PFSK-1 (cell line): ENCODE measurements at regions not wholly inside any gene's neighbourhood (a gene's known extent, or its start where the extent isn't known, plus 50 kb on each side); places are given as distances from the start of the nearest gene placed in this dataset.

Experiments
- FOXP2 ChIP-seq: optimal IDR thresholded peaks from 2 replicates; pipeline ENCODE3; 2011; ENCODE audit warnings: borderline replicate concordance, control low read depth, inconsistent platforms; ENCODE audit not compliant: insufficient read depth; ENCODE audit errors: extremely low read length, extremely low read depth
- POLR2AphosphoS5 ChIP-seq: IDR thresholded peaks from 2 replicates; pipeline ENCODE4 v1.6.1; 2012; ENCODE audit warnings: low read depth, mild to moderate bottlenecking, control low read depth, low read length, moderate library complexity
- SIN3A ChIP-seq: IDR thresholded peaks from 2 replicates; pipeline ENCODE4 v1.6.1; 2012; ENCODE audit warnings: mild to moderate bottlenecking, low read length, moderate library complexity, borderline replicate concordance; ENCODE audit not compliant: insufficient read depth
- TAF1 ChIP-seq: IDR thresholded peaks from 2 replicates; pipeline ENCODE4 v1.6.1; 2012; ENCODE audit warnings: low read length, control low read depth, borderline replicate concordance; ENCODE audit not compliant: insufficient read depth
- TF ChIP-seq, protein P1 (sequence below), 2 experiments: IDR thresholded peaks; 2 replicates each; pipeline versions ENCODE4 v1.6.1 to v1.8.0; 2011 to 2012; ENCODE audit warnings: low read depth in 2 of 2, low read length in 2 of 2, control low read depth in 1 of 2, inconsistent platforms in 1 of 2, mild to moderate bottlenecking in 1 of 2, moderate library complexity in 1 of 2; ENCODE audit not compliant: insufficient read depth in 1 of 2

DNA sequence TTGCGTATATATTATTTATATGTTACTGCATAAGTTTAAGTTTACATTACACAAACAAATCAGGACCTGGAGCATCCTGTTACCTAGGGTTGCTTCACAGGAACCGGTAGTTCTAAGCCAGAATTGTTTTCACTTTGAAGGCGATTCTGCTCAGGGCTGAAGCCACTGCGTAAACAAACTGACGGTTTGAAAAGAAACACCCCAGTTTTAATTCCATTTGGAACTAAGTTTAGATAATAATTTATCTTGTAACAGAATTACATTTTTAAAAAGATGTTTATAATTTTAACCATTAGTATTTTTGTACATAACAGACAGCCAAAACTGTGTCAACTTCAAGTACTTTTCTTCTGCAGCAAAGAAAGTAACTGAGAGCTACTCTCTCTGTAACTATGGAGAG, 282.1 kb upstream of the LYPLAL1 start:
- TF ChIP-seq, protein P1, sequence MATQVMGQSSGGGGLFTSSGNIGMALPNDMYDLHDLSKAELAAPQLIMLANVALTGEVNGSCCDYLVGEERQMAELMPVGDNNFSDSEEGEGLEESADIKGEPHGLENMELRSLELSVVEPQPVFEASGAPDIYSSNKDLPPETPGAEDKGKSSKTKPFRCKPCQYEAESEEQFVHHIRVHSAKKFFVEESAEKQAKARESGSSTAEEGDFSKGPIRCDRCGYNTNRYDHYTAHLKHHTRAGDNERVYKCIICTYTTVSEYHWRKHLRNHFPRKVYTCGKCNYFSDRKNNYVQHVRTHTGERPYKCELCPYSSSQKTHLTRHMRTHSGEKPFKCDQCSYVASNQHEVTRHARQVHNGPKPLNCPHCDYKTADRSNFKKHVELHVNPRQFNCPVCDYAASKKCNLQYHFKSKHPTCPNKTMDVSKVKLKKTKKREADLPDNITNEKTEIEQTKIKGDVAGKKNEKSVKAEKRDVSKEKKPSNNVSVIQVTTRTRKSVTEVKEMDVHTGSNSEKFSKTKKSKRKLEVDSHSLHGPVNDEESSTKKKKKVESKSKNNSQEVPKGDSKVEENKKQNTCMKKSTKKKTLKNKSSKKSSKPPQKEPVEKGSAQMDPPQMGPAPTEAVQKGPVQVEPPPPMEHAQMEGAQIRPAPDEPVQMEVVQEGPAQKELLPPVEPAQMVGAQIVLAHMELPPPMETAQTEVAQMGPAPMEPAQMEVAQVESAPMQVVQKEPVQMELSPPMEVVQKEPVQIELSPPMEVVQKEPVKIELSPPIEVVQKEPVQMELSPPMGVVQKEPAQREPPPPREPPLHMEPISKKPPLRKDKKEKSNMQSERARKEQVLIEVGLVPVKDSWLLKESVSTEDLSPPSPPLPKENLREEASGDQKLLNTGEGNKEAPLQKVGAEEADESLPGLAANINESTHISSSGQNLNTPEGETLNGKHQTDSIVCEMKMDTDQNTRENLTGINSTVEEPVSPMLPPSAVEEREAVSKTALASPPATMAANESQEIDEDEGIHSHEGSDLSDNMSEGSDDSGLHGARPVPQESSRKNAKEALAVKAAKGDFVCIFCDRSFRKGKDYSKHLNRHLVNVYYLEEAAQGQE (IDR thresholded peaks at IDR 0.05; ENCODE audit: insufficient read depth in 1 of 2, low read depth in 2 of 2, low read length in 2 of 2): no peak
- TF ChIP-seq TAF1 (no peak), FOXP2 (no peak), SIN3A (no peak), POLR2AphosphoS5 (no peak)

DNA sequence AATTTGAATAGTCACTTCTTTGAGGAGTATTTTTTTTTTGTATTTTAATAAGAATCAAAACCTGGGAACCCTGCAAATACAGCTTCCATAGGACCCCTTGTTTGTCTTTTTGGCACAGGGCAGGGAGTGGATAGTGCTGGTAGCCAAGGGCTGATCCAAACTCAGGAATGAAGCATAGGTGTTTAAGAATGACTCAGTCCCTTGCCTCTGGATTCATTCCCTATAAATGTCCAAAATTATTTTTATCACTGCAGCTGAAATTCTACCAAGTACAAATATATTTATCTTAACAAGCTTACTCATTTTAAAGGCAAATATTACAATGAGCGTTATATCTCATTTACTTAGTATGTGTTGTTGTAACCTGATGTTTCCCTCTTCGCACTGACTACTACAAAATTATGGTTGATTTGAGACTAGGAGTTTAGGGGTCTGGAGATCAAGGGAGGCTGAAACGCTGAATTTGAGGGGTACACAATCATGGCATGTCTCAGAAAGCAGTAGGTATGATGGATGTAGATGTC, 278.6 kb upstream of the LYPLAL1 start:
- no peak for TF ChIP-seq SIN3A
- TF ChIP-seq TAF1: no peak
- TF ChIP-seq, protein P1 (IDR thresholded peaks at IDR 0.05; ENCODE audit: insufficient read depth in 1 of 2, low read depth in 2 of 2, low read length in 2 of 2): no peak

DNA sequence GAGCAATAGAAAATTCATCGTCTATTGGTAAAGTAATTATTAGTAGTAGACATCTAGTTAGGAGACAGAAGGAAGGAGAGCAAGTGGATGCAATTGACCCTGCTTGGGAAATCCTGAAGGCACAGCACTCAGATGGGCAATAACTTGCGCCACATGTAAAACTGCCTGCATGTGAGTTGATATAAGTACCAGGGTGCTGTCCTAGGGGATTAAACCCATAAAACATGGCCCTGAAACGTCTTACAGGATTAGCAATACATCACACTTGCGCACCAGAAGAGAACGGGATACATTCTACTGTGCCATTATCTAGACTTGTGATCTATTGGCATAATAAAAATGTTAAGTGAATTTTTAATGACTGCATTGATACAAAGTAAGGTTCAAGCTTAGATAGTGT, 277.5 kb upstream of the LYPLAL1 start:
- TF ChIP-seq SIN3A (no peak), POLR2AphosphoS5 (no peak), FOXP2 (no peak), TAF1 (no peak)
- TF ChIP-seq, protein P1 (IDR thresholded peaks at IDR 0.05; ENCODE audit: insufficient read depth in 1 of 2, low read depth in 2 of 2, low read length in 2 of 2): no peak

DNA sequence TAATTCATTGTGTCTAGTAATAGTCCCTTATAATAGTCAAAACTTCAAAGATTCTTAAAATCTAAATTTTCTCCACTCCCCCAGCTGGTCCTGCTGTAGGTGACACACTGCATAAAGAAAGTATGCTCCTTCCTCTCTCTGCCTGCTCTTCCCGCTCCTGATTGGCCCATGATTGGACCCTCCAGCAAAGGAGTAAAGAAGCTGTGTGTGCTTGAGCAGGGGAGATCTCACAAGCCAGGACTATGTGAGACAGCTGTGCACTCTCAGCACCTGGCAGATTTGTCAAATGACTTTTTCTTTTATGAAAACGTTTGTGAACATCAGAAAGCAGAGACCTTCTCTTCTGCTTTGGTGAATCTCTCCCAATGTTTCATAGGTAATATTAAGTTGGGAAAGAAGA, 274.8 kb upstream of the LYPLAL1 start:
- TF ChIP-seq POLR2AphosphoS5 (no peak), SIN3A (no peak), FOXP2 (no peak)

DNA sequence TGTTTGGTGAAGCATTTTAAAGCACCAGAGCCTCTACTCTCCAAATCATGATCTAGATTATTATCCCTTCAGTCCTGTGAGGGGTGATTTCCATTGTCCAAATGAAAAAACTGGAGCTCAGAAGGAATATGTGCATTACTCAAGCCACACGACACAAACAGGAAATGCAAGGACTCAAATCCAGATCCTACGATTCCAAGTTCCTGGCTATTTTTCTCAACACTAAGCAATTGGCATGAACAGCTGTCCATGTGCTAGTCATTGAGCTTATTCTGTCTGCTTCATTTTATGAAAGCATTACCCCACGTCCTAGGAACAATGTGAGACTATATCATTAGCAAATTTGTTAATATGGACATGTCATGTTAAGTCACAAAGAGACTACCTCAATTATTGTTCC, 273.1 kb upstream of the LYPLAL1 start:
- TF ChIP-seq, protein P1 (IDR thresholded peaks at IDR 0.05; ENCODE audit: insufficient read depth in 1 of 2, low read depth in 2 of 2, low read length in 2 of 2): no peak
- TF ChIP-seq FOXP2 (no peak), SIN3A (no peak), TAF1 (no peak), POLR2AphosphoS5 (no peak)
